ENCODE measurements at regions not wholly inside any gene's neighbourhood (a gene's known extent, or its start where the extent isn't known, plus 50 kb on each side); places are given as distances from the start of the nearest gene placed in this dataset.

DNA sequence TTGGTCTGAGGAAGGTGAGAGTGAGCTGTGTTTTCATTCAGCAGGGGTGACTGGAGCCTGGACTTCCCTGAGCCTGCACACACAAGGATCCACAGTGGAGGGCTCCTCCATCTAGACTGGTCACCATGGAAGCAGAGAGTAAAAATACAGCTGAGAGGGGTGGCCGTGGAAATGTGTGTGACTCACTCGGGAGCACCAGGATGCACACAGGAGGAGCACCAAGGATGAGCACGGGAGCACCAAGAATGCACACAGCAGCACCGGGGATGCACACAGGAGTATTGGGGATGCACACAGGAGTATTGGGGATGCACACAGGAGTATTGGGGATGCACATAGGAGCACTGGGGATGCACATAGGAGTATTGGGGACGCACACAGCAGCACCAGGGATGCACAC is 365.2 kb upstream of the MYT1L start:
- H3K36me3 ChIP-seq: no peaks in the 10 kb centered on the region
- no peak for DNase-seq
- no peak for ATAC-seq
- no peaks in the 10 kb centered on the region for H3K4me1 ChIP-seq
- intact Hi-C loops (cut with DNase I): no loop called here
- TF ChIP-seq CTCF (IDR thresholded peaks at IDR 0.05) (no peak), POLR2A (IDR thresholded peaks at IDR 0.05) (no peak)
- H3K27ac ChIP-seq: no peak overlapping the region
- no peak overlapping the region for H3K4me3 ChIP-seq
- 56% methylated on average over 3 of the region's 5 CpGs for WGBS (ENCODE audit: insufficient coverage, low coverage, low lambda C conversion rate, missing lambda C conversion rate)
- H3K27me3 ChIP-seq: no peaks in the 10 kb centered on the region
- H3K9me3 ChIP-seq: no peaks in the 10 kb centered on the region

DNA sequence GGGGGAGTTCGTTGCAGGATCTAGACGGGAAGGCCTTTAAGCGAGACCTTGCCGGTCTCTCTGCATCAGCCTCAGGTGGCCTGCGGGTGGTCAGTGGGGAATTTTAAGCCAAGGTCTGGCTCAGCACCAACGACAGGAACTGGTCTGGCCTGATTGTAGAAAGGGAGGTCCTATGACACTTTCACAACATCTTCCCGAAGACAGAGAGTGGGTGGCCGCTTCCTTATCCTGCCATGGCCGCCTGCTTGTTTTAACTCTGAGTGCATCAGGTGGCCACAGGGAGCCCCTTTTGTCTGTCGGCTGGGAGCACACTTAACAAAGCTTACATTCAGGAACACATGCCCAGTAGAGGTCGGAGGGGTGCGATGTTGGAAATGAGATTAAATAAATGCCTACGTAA is 363.7 kb upstream of the MYT1L start:
- Histone ChIP-seq H3K36me3 (no peaks in the 10 kb centered on the region), H3K4me1 (no peaks in the 10 kb centered on the region), H3K9me3 (no peaks in the 10 kb centered on the region), H3K27me3 (no peaks in the 10 kb centered on the region), H3K27ac (no peak overlapping the region), H3K4me3 (no peak overlapping the region)
- 32% methylated on average over 9 of the region's 13 CpGs for WGBS (ENCODE audit: insufficient coverage, low coverage, low lambda C conversion rate, missing lambda C conversion rate)
- TF ChIP-seq POLR2A (IDR thresholded peaks at IDR 0.05): no peak
- no peak for TF ChIP-seq CTCF (IDR thresholded peaks at IDR 0.05)
- no peak for DNase-seq
- intact Hi-C loops (cut with DNase I): no loop called here
- ATAC-seq: no peak

DNA sequence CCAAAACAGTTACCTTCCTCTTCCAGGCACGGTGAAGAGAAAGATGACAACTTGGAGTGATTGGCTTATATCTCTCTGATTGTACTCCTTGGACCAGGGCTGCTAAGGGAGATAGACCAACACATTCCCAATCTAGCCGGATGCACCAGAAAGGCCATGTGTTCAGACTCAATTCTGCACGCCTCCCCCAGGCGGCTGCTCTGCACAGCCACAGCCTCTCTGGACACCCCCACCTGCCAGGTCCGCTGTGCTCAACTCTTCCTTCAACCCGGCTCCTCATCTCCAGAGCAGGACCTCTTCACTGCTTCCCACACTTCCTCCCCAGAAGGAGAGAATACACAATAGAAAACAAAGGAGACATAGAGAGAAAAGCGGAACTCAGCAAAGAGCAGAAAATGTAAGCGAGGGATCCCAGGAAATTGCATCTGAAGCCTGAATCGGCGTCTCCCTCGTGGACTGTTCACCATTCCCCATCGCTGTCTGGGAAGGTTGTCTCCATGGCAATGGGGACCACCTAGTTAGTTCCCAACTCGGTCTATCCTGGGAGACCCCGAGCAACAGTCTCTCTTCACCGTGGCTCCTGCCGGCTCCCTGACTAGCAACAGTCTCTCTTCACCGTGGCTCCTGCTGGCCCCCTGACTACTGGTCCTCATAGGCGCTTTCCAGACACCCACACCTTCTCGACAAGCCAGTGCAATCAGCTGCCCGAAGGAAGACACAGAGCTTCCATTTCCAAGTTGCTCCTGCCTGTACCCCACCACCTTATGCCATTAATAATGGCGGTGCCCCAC is 361.7 kb upstream of the MYT1L start:
- no peak for TF ChIP-seq CTCF (IDR thresholded peaks at IDR 0.05)
- TF ChIP-seq POLR2A (IDR thresholded peaks at IDR 0.05): no peak
- Histone ChIP-seq H3K27ac (no peak overlapping the region), H3K9me3 (no peaks in the 10 kb centered on the region), H3K27me3 (no peaks in the 10 kb centered on the region), H3K4me3 (no peak overlapping the region), H3K4me1 (no peaks in the 10 kb centered on the region), H3K36me3 (no peaks in the 10 kb centered on the region)
- 67% methylated on average over 12 of the region's 21 CpGs for WGBS (ENCODE audit: insufficient coverage, low coverage, low lambda C conversion rate, missing lambda C conversion rate)
- no peak for ATAC-seq
- intact Hi-C loops (cut with DNase I): no loop called here
- DNase-seq: no peak

GRCh38 chr2:2691419-2691818 is 360.3 kb upstream of the MYT1L start:
- no peaks in the 10 kb centered on the region for H3K36me3 ChIP-seq

GRCh38 chr2:2690985-2691384 is 359.9 kb upstream of the MYT1L start:
- no peak for ATAC-seq
- WGBS (ENCODE audit: insufficient coverage, low coverage, low lambda C conversion rate, missing lambda C conversion rate): 61% methylated on average over 4 of the region's 4 CpGs
- Histone ChIP-seq H3K27me3 (no peaks in the 10 kb centered on the region), H3K9me3 (no peaks in the 10 kb centered on the region), H3K4me1 (no peaks in the 10 kb centered on the region), H3K36me3 (no peaks in the 10 kb centered on the region), H3K27ac (no peak overlapping the region), H3K4me3 (no peak overlapping the region)
- TF ChIP-seq CTCF (IDR thresholded peaks at IDR 0.05): no peak
- no peak for TF ChIP-seq POLR2A (IDR thresholded peaks at IDR 0.05)
- no peak for DNase-seq
- intact Hi-C loops (cut with DNase I): no loop called here

More at GRCh38 chr2:2691419-2691818, 360.3 kb upstream of the MYT1L start:
- H3K27me3 ChIP-seq: no peaks in the 10 kb centered on the region
- H3K4me1 ChIP-seq: no peaks in the 10 kb centered on the region
- WGBS (ENCODE audit: insufficient coverage, low coverage, low lambda C conversion rate, missing lambda C conversion rate): 74% methylated on average over 9 of the region's 10 CpGs
- ATAC-seq (no peak), DNase-seq (no peak)
- H3K27ac ChIP-seq: no peak overlapping the region
- no peak for TF ChIP-seq POLR2A (IDR thresholded peaks at IDR 0.05)
- no peak overlapping the region for H3K4me3 ChIP-seq
- no peaks in the 10 kb centered on the region for H3K9me3 ChIP-seq
- intact Hi-C loops (cut with DNase I): no loop called here

Measured in right lobe of liver (tissue), 6 donors.